MM.1S (cell line): ENCODE measurements at regions not wholly inside any gene's neighbourhood (a gene's known extent, or its start where the extent isn't known, plus 50 kb on each side); places are given as distances from the start of the nearest gene placed in this dataset.

Experiments
- EZH2 ChIP-seq: fragments of 300-600 bp; sonication (generic); optimal IDR thresholded peaks from 2 replicates; pipeline ENCODE3; 2017; ENCODE audit warnings: low read depth, mild to moderate bottlenecking, antibody characterized with exemption, low read length, mixed read lengths
- EZH2phosphoT487 ChIP-seq: fragments of 300-600 bp; sonication (generic); IDR thresholded peaks from 2 replicates; pipeline ENCODE4 v1.6.1; 2018; ENCODE audit warnings: antibody characterized with exemption, low read length
- TF ChIP-seq, protein P1 (sequence below): fragments of 300-600 bp; sonication (generic); IDR thresholded peaks from 2 replicates; pipeline ENCODE4 v1.5.1; 2016; ENCODE audit warnings: antibody characterized with exemption, low read length, mixed read lengths

DNA sequence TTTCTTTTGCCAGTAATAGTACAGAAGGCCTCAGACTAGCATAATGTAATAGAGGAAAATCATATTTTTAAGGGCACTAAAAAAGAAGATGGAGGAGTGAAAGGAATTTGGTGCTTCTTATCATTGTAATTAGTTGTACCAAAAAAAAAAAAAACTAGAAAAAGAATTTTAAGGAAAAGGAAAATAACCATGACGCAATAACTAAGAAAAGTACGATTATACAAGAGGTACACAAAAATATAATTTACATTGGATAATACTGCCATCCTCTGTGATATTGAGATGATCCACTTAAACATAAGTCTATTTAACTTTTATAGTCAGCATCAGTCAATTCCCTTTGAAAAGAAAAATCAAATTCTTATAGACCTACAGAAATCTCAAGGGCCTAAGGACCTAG is 146.7 kb upstream of the IRX5 start:
- TF ChIP-seq, protein P1, sequence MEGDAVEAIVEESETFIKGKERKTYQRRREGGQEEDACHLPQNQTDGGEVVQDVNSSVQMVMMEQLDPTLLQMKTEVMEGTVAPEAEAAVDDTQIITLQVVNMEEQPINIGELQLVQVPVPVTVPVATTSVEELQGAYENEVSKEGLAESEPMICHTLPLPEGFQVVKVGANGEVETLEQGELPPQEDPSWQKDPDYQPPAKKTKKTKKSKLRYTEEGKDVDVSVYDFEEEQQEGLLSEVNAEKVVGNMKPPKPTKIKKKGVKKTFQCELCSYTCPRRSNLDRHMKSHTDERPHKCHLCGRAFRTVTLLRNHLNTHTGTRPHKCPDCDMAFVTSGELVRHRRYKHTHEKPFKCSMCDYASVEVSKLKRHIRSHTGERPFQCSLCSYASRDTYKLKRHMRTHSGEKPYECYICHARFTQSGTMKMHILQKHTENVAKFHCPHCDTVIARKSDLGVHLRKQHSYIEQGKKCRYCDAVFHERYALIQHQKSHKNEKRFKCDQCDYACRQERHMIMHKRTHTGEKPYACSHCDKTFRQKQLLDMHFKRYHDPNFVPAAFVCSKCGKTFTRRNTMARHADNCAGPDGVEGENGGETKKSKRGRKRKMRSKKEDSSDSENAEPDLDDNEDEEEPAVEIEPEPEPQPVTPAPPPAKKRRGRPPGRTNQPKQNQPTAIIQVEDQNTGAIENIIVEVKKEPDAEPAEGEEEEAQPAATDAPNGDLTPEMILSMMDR, result no peak
- TF ChIP-seq EZH2phosphoT487, result no peak
- TF ChIP-seq EZH2, result no peak
